ENCODE measurements at regions not wholly inside any gene's neighbourhood (a gene's known extent, or its start where the extent isn't known, plus 50 kb on each side); places are given as distances from the start of the nearest gene placed in this dataset.

GRCh38 chr13:65461590-65461989 is 1768.5 kb downstream of the PCDH9 start:
- Histone ChIP-seq H3K4me1 (no peaks in the 10 kb centered on the region), H3K9me3 (no peaks in the 10 kb centered on the region), H3K27ac (no peak overlapping the region), H3K4me3 (replicated peaks in 1 of 3) (no peak overlapping the region), H3K27me3 (no peaks in the 10 kb centered on the region), H3K36me3 (no peaks in the 10 kb centered on the region)
- intact Hi-C loops (cut with DNase I), result no loop called here
- TF ChIP-seq POLR2A (IDR thresholded peaks at IDR 0.05) (no peak), CTCF (IDR thresholded peaks at IDR 0.05) (no peak)
- no peak for DNase-seq
- WGBS, 2 donors, result 74 to 81% methylated on average over 6 of the region's 6 CpGs

- intact Hi-C loops (cut with DNase I), result no loop called here
- Histone ChIP-seq H3K27ac (no peak overlapping the region), H3K4me3 (replicated peaks in 1 of 3) (no peak overlapping the region), H3K4me1 (no peaks in the 10 kb centered on the region), H3K9me3 (no peaks in the 10 kb centered on the region), H3K27me3 (no peaks in the 10 kb centered on the region), H3K36me3 (no peaks in the 10 kb centered on the region)
- TF ChIP-seq POLR2A (IDR thresholded peaks at IDR 0.05) (no peak), CTCF (IDR thresholded peaks at IDR 0.05) (no peak)
- no peak for DNase-seq
- 82 to 84% methylated on average over 1 of the region's 1 CpG for WGBS, 2 donors
Observed at GRCh38 chr13:65460136-65460535, 1770.0 kb downstream of the PCDH9 start.

GRCh38 chr13:65456150-65456912 is 1773.8 kb downstream of the PCDH9 start:
- Histone ChIP-seq H3K4me1 (no peaks in the 10 kb centered on the region), H3K9me3 (no peaks in the 10 kb centered on the region), H3K27me3 (no peaks in the 10 kb centered on the region), H3K36me3 (no peaks in the 10 kb centered on the region), H3K4me3 (replicated peaks in 1 of 3) (no peak overlapping the region), H3K27ac (no peak overlapping the region)
- TF ChIP-seq CTCF (IDR thresholded peaks at IDR 0.05), result no peak
- no peak for TF ChIP-seq POLR2A (IDR thresholded peaks at IDR 0.05)
- DNase-seq, result no peak
- intact Hi-C loops (cut with DNase I), result no loop called here
- 71 to 73% methylated on average over 5 of the region's 5 CpGs for WGBS, 2 donors

GRCh38 chr13:65454403-65454802 is 1775.7 kb downstream of the PCDH9 start:
- no peak overlapping the region for H3K27ac ChIP-seq
- no peaks in the 10 kb centered on the region for H3K27me3 ChIP-seq
- DNase-seq, result no peak
- intact Hi-C loops (cut with DNase I), result no loop called here
- H3K9me3 ChIP-seq, result no peaks in the 10 kb centered on the region
- no peaks in the 10 kb centered on the region for H3K4me1 ChIP-seq
- 84 to 89% methylated on average over 4 of the region's 4 CpGs for WGBS, 2 donors
- no peak overlapping the region for H3K4me3 ChIP-seq (replicated peaks in 1 of 3)
- TF ChIP-seq CTCF (IDR thresholded peaks at IDR 0.05) (no peak), POLR2A (IDR thresholded peaks at IDR 0.05) (no peak)
- no peaks in the 10 kb centered on the region for H3K36me3 ChIP-seq

GRCh38 chr13:65453982-65454381 is 1776.2 kb downstream of the PCDH9 start:
- Histone ChIP-seq H3K27me3 (no peaks in the 10 kb centered on the region), H3K27ac (no peak overlapping the region), H3K4me3 (replicated peaks in 1 of 3) (no peak overlapping the region), H3K9me3 (no peaks in the 10 kb centered on the region), H3K4me1 (no peaks in the 10 kb centered on the region), H3K36me3 (no peaks in the 10 kb centered on the region)
- no peak for DNase-seq
- intact Hi-C loops (cut with DNase I), result no loop called here
- WGBS, 2 donors, result 65 to 72% methylated on average over 2 of the region's 2 CpGs
- TF ChIP-seq CTCF (IDR thresholded peaks at IDR 0.05) (no peak), POLR2A (IDR thresholded peaks at IDR 0.05) (no peak)
